IMR-90 (cell line): ENCODE measurements at regions not wholly inside any gene's neighbourhood (a gene's known extent, or its start where the extent isn't known, plus 50 kb on each side); places are given as distances from the start of the nearest gene placed in this dataset.

Experiments
- ATAC-seq: fragments of 200-7000 bp; cut with Tn5 transposase; 2 replicates; pipeline ENCODE4 v1.9.1; 2020; ENCODE audit warnings: low read depth, mild to moderate bottlenecking, moderate library complexity
- BruUV-seq: library from RNA; stranded (reverse); fragments of 400-500 nt; replicated peaks from 2 replicates; lab custom pipeline; 2021; lab: Mats Ljungman, UMichigan
- CTCF ChIA-PET: fragments of 300-600 bp; formaldehyde crosslinking; extraction: SDS; loops from one replicate; lab custom pipeline; 2021; ENCODE audit warnings: antibody characterized with exemption; lab: Yijun Ruan, JAX
- POLR2A ChIA-PET: fragments of 300-600 bp; sonication (Branson Sonifier 250); formaldehyde crosslinking; loops from one replicate; lab custom pipeline; 2022; ENCODE audit warnings: antibody characterized with exemption; ENCODE audit not compliant: unreplicated experiment; lab: Charles Lee
- DNase-seq: peaks from one replicate; pipeline ENCODE4 v3.0.0; 2013
- H2AFZ ChIP-seq: replicated peaks from 2 replicates; pipeline ENCODE3; 2013; ENCODE audit warnings: low read length, mild to moderate bottlenecking; ENCODE audit not compliant: poor library complexity
- H2AK5ac ChIP-seq: 2 replicates; pipeline ENCODE4 v1.6.1; 2013; ENCODE audit warnings: low read depth, low read length, inconsistent platforms
- H2AK9ac ChIP-seq: replicated peaks from 2 replicates; pipeline ENCODE3; 2013; ENCODE audit warnings: mild to moderate bottlenecking, low read depth, low read length, moderate library complexity; ENCODE audit not compliant: poor library complexity
- H2BK120ac ChIP-seq: 2 replicates; pipeline ENCODE4 v1.6.1; 2013; ENCODE audit warnings: low read depth, low read length, inconsistent platforms
- H2BK15ac ChIP-seq: 3 replicates; pipeline ENCODE4 v1.6.1; 2013; ENCODE audit warnings: low read depth, low read length, inconsistent platforms
- H2BK20ac ChIP-seq: 2 replicates; pipeline ENCODE4 v1.6.1; 2013; ENCODE audit warnings: low read depth, mild to moderate bottlenecking, inconsistent platforms, low read length, moderate library complexity
- H2BK5ac ChIP-seq: 2 replicates; pipeline ENCODE4 v1.6.1; 2013; ENCODE audit warnings: mild to moderate bottlenecking, low read depth, low read length, inconsistent platforms; ENCODE audit not compliant: poor library complexity, severe bottlenecking
- H3K14ac ChIP-seq: replicated peaks from 2 replicates; pipeline ENCODE4 v1.6.1; 2013; ENCODE audit warnings: low read depth, low read length, inconsistent platforms
- H3K18ac ChIP-seq: 2 replicates; pipeline ENCODE4 v1.6.1; 2013; ENCODE audit warnings: low read depth, low read length, control low read depth
- H3K23ac ChIP-seq: 2 replicates; pipeline ENCODE4 v1.6.1; 2013; ENCODE audit warnings: low read depth, low read length, inconsistent platforms
- H3K27ac ChIP-seq: 2 replicates; pipeline ENCODE4 v1.5.1; 2013; ENCODE audit warnings: mild to moderate bottlenecking, control low read depth, low read length; ENCODE audit not compliant: insufficient read depth
- H3K27me3 ChIP-seq: 2 replicates; pipeline ENCODE4 v1.6.1; 2013; ENCODE audit warnings: low read length; ENCODE audit not compliant: control insufficient read depth, insufficient read depth
- H3K36me3 ChIP-seq: 2 replicates; pipeline ENCODE4 v1.6.1; 2013; ENCODE audit warnings: low read length, mixed read lengths; ENCODE audit not compliant: control insufficient read depth, insufficient read depth
- H3K4ac ChIP-seq: 2 replicates; pipeline ENCODE4 v1.6.1; 2013; ENCODE audit warnings: low read depth, low read length, inconsistent platforms
- H3K4me1 ChIP-seq: 2 replicates; pipeline ENCODE4 v1.6.1; 2013; ENCODE audit warnings: low read length, mixed read lengths; ENCODE audit not compliant: control insufficient read depth, insufficient read depth
- H3K4me2 ChIP-seq: 2 replicates; pipeline ENCODE4 v1.6.1; 2013; ENCODE audit warnings: low read depth, mild to moderate bottlenecking, control low read depth, low read length, moderate library complexity
- H3K4me3 ChIP-seq: 2 replicates; pipeline ENCODE4 v1.5.1; 2013; ENCODE audit warnings: low read depth, mild to moderate bottlenecking, control low read depth, low read length, moderate library complexity; ENCODE audit not compliant: insufficient read depth
- H3K56ac ChIP-seq: 2 replicates; pipeline ENCODE4 v1.6.1; 2013; ENCODE audit warnings: low read length, inconsistent platforms; ENCODE audit not compliant: insufficient read depth; ENCODE audit errors: extremely low read depth
- H3K79me1 ChIP-seq, 2 experiments: 2 replicates each; pipeline ENCODE4 v1.6.1; 2013; ENCODE audit warnings: low read length in 2 of 2, inconsistent platforms in 1 of 2, low read depth in 1 of 2
- H3K9ac ChIP-seq: 2 replicates; pipeline ENCODE4 v1.6.1; 2013; ENCODE audit warnings: low read depth, low read length, control low read depth
- H3K9me1 ChIP-seq: 2 replicates; pipeline ENCODE4 v1.6.1; 2013; ENCODE audit warnings: low read length, inconsistent platforms; ENCODE audit not compliant: insufficient read depth
- H3K9me3 ChIP-seq: 2 replicates; pipeline ENCODE4 v1.6.1; 2013; ENCODE audit warnings: low read length; ENCODE audit not compliant: control insufficient read depth, insufficient read depth
- H4K20me1 ChIP-seq: 2 replicates; pipeline ENCODE4 v1.6.1; 2013; ENCODE audit warnings: low read length, inconsistent platforms; ENCODE audit not compliant: insufficient read depth
- H4K5ac ChIP-seq: 2 replicates; pipeline ENCODE4 v1.6.1; 2013; ENCODE audit warnings: mild to moderate bottlenecking, low read depth, low read length, control low read depth
- H4K8ac ChIP-seq, 2 experiments: 2 replicates each; pipeline ENCODE4 v1.6.1; 2013; ENCODE audit warnings: low read depth in 2 of 2, low read length in 2 of 2, control low read depth in 1 of 2, inconsistent platforms in 1 of 2
- H4K91ac ChIP-seq: 2 replicates; pipeline ENCODE4 v1.6.1; 2013; ENCODE audit warnings: low read depth, low read length, inconsistent platforms; ENCODE audit not compliant: insufficient read depth
- BHLHE40 ChIP-seq: fragments of 150-350 bp; IDR thresholded peaks from 2 replicates; pipeline ENCODE4 v1.6.1; 2016; ENCODE audit warnings: mild to moderate bottlenecking, low read depth, low read length
- CEBPB ChIP-seq: IDR thresholded peaks from 2 replicates; pipeline ENCODE4 v1.6.1; 2012; ENCODE audit warnings: low read depth, low read length, improper control_type of control experiment
- CHD1 ChIP-seq: IDR thresholded peaks from 2 replicates; pipeline ENCODE4 v1.6.1; 2012; ENCODE audit warnings: low read depth, low read length, improper control_type of control experiment
- CTCF ChIP-seq: conservative IDR thresholded peaks from 2 replicates; pipeline ENCODE4 v1.5.1; 2012; ENCODE audit warnings: mild to moderate bottlenecking, low read depth, low read length, improper control_type of control experiment
- FOS ChIP-seq: fragments of 150-350 bp; IDR thresholded peaks from 2 replicates; pipeline ENCODE4 v1.6.1; 2016; ENCODE audit warnings: low read depth, low read length
- MAFK ChIP-seq: IDR thresholded peaks from 2 replicates; pipeline ENCODE4 v1.6.1; 2012; ENCODE audit warnings: low read depth, low read length, improper control_type of control experiment
- MAZ ChIP-seq: IDR thresholded peaks from 2 replicates; pipeline ENCODE4 v1.6.1; 2012; ENCODE audit warnings: low read depth, mild to moderate bottlenecking, low read length, improper control_type of control experiment, moderate library complexity, borderline replicate concordance
- MXI1 ChIP-seq: IDR thresholded peaks from 2 replicates; pipeline ENCODE4 v1.6.1; 2012; ENCODE audit warnings: low read depth, mild to moderate bottlenecking, low read length, moderate library complexity, borderline replicate concordance
- NFE2L2 ChIP-seq: fragments of 150-350 bp; IDR thresholded peaks from 2 replicates; pipeline ENCODE4 v1.6.1; 2016; ENCODE audit warnings: low read depth, mild to moderate bottlenecking, low read length
- POLR2A ChIP-seq: IDR thresholded peaks from 2 replicates; pipeline ENCODE4 v1.6.1; 2012; ENCODE audit warnings: mild to moderate bottlenecking, low read depth, low read length
- RAD21 ChIP-seq: IDR thresholded peaks from 2 replicates; pipeline ENCODE4 v1.6.1; 2012; ENCODE audit warnings: low read length, improper control_type of control experiment
- RCOR1 ChIP-seq: IDR thresholded peaks from 2 replicates; pipeline ENCODE4 v1.6.1; 2012; ENCODE audit warnings: mild to moderate bottlenecking, low read length, improper control_type of control experiment; ENCODE audit not compliant: insufficient replicate concordance
- RFX5 ChIP-seq: IDR thresholded peaks from 2 replicates; pipeline ENCODE4 v1.8.0; 2012; ENCODE audit warnings: low read depth, mild to moderate bottlenecking, low read length, moderate library complexity
- SMC3 ChIP-seq: fragments of 150-350 bp; IDR thresholded peaks from 2 replicates; pipeline ENCODE4 v1.6.1; 2016; ENCODE audit warnings: low read depth, mild to moderate bottlenecking, antibody characterized with exemption, low read length, moderate library complexity
- USF2 ChIP-seq: fragments of 150-350 bp; IDR thresholded peaks from 2 replicates; pipeline ENCODE4 v1.6.1; 2017; ENCODE audit warnings: mild to moderate bottlenecking, antibody characterized with exemption, low read length, low read depth
- WGBS, 2 experiments: methylation state at CpG; one replicate each; pipeline versions ENCODE4 v1.1.5 to v1.1.7; 2013; ENCODE audit warnings: missing lambda C conversion rate in 2 of 2; ENCODE audit not compliant: insufficient read length in 1 of 2; ENCODE audit errors: extremely low coverage in 2 of 2; 5-methylcytosine and 5-hydroxymethylcytosine counted together
- dilution Hi-C: fragments of 300-500 bp; cut with HindIII; formaldehyde crosslinking; loops from one replicate; pipeline ENCODE4 v1.14.3; 2018; ENCODE audit warnings: low sequenced_read_pairs; ENCODE audit not compliant: unreplicated experiment
- in situ Hi-C: fragments of 300-500 bp; cut with MboI; formaldehyde crosslinking; loops from 3 replicates; pipeline ENCODE4 v1.14.3; 2019; ENCODE audit warnings: low sequenced_read_pairs, inconsistent platforms, mixed read lengths
- intact Hi-C: fragments of 100-400 bp; cut with micrococcal nuclease; formaldehyde crosslinking; loops from 2 replicates; pipeline ENCODE4 v1.10.0; 2022
- TF ChIP-seq, protein P1 (sequence below): fragments of 150-350 bp; IDR thresholded peaks from 2 replicates; pipeline ENCODE4 v1.6.1; 2016; ENCODE audit warnings: low read depth, mild to moderate bottlenecking, low read length, moderate library complexity, borderline replicate concordance

DNA sequence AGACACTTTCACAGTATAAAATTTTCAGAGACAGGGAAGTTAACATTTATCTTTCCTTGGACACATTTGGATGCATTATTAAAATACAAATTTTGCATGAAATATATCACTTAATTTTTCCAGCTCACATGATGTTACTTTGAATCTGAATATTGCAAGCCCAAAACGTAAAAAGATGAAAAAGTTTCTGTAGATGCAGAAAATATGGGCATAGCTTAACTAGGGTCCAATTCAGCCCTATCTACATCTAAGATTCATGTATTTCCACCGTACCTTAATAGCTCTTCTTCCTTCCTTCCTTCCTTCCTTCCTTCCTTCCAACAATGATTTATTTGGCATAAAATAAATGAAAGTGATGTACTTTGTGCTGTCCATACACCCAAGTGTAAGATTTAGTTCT lies 1084.6 kb upstream of the TMEFF2 start:
- intact Hi-C loops: no loop called here
- DNase-seq (no peak), ATAC-seq (no peak)
- no peaks in the 10 kb centered on the region for H3K4me1 ChIP-seq
- H3K4me2 ChIP-seq: no peak overlapping the region
- no TSS peak for BruUV-seq
- H4K5ac ChIP-seq: no peak overlapping the region
- H4K20me1 ChIP-seq: no peaks in the 10 kb centered on the region
- no peak overlapping the region for H2AK9ac ChIP-seq
- ChIA-PET POLR2A (no interaction called here), CTCF (no interaction called here)
- H3K27me3 ChIP-seq: no peaks in the 10 kb centered on the region
- TF ChIP-seq BHLHE40 (no peak), FOS (no peak), MAFK (no peak), POLR2A (no peak), RFX5 (no peak), USF2 (no peak), CEBPB (no peak), CHD1 (no peak), CTCF (no peak), RAD21 (no peak), SMC3 (no peak), MXI1 (no peak), NFE2L2 (no peak), RCOR1 (no peak), MAZ (no peak)
- TF ChIP-seq, protein P1, sequence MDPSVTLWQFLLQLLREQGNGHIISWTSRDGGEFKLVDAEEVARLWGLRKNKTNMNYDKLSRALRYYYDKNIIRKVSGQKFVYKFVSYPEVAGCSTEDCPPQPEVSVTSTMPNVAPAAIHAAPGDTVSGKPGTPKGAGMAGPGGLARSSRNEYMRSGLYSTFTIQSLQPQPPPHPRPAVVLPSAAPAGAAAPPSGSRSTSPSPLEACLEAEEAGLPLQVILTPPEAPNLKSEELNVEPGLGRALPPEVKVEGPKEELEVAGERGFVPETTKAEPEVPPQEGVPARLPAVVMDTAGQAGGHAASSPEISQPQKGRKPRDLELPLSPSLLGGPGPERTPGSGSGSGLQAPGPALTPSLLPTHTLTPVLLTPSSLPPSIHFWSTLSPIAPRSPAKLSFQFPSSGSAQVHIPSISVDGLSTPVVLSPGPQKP: no peak
- in situ Hi-C loops: no loop called here
- no peak overlapping the region for H3K27ac ChIP-seq
- H3K4me3 ChIP-seq: no peak overlapping the region
- dilution Hi-C loops: no loop called here
- H2BK20ac ChIP-seq: no peak overlapping the region
- no peak overlapping the region for H4K8ac ChIP-seq
- H2BK5ac ChIP-seq: no peak overlapping the region
- H3K56ac ChIP-seq: no peak overlapping the region
- H3K9me1 ChIP-seq: no peaks in the 10 kb centered on the region
- H3K9me3 ChIP-seq: peaks cover 13% of the 10 kb centered on the region
- H3K23ac ChIP-seq: no peak overlapping the region
- no peak overlapping the region for H3K4ac ChIP-seq
- H3K36me3 ChIP-seq: no peaks in the 10 kb centered on the region
- no peak overlapping the region for H2BK120ac ChIP-seq
- no CpG with 5 or more reads among the region's 2 CpGs for WGBS, 2 experiments
- H4K91ac ChIP-seq: no peak overlapping the region
- H3K14ac ChIP-seq: no peak overlapping the region
- no peak overlapping the region for H2AK5ac ChIP-seq
- no peaks in the 10 kb centered on the region for H3K79me1 ChIP-seq
- no peak overlapping the region for H2AFZ ChIP-seq
- no peak overlapping the region for H2BK15ac ChIP-seq
- H3K18ac ChIP-seq: no peak overlapping the region
- no peak overlapping the region for H3K9ac ChIP-seq
